Left cardiac atrium (tissue), 4 donors: ENCODE measurements at regions not wholly inside any gene's neighbourhood (a gene's known extent, or its start where the extent isn't known, plus 50 kb on each side); places are given as distances from the start of the nearest gene placed in this dataset.
"Not testable (repeated sequence)": the region's sequence is repeated elsewhere in the genome, so short reads cannot be mapped to it uniquely, and the experiment has no call there.

ENCODE experiments used
- ATAC-seq, 2 donors: fragments of 200-7000 bp; cut with Tn5 transposase; one replicate each; pipeline ENCODE4 v1.9.1; 2020; ENCODE audit warnings: mild to moderate bottlenecking in 2 of 2, moderate library complexity in 2 of 2
- DNase-seq: peaks from one replicate; pipeline ENCODE4 v3.0.0-alpha.2; 2020
- intact Hi-C, 2 donors: fragments of 100-400 bp; cut with DNase I; formaldehyde crosslinking; loops; one replicate each; pipeline versions ENCODE4 v1.14.1 to v1.15.1; 2022 to 2023
- donor health status: DM: no; HTN: yes; CAD: no.
- donor health status: DM: no; HTN: yes; CAD: no; lungs with severe emphysema.
- donor health status: DM: yes; HTN: yes; CAD: no.
- donor health status: Dilated cardiomyopathy.

GRCh38 chr5:111635916-111636570, 121.0 kb downstream of the NREP start:
- peak; percentile 47 to 74 for ATAC-seq
- DNase-seq, result no peak

GRCh38 chr5:111635151-111635902, 121.7 kb downstream of the NREP start:
- ATAC-seq, result peak; percentile 65 to 79
- intact Hi-C loops, result no loop called here
- DNase-seq, result no peak

More at GRCh38 chr5:111635916-111636570, 121.0 kb downstream of the NREP start:
- intact Hi-C loops, result no loop called here

GRCh38 chr5:111631328-111631727, 119.0 kb upstream of the STARD4 start:
- no peak for ATAC-seq
- DNase-seq, result no peak
- intact Hi-C loops, result no loop called here

- intact Hi-C loops, result no loop called here
- peak in 1 of 2 donors; percentile 44 for ATAC-seq
- no peak for DNase-seq
Observed at GRCh38 chr5:111628901-111629300, 116.6 kb upstream of the STARD4 start.

- DNase-seq (no peak), ATAC-seq (no peak)
- intact Hi-C loops, result no loop called here
Observed at GRCh38 chr5:111627862-111628261, 115.5 kb upstream of the STARD4 start.

GRCh38 chr5:111626473-111627148, 114.3 kb upstream of the STARD4 start:
- intact Hi-C loops, result no loop called here
- ATAC-seq (no peak), DNase-seq (no peak)

GRCh38 chr5:111618623-111619271, 106.4 kb upstream of the STARD4 start:
- ATAC-seq (no peak), DNase-seq (no peak)
- intact Hi-C loops, result no loop called here

GRCh38 chr5:111615054-111615453, 102.7 kb upstream of the STARD4 start:
- ATAC-seq (no peak), DNase-seq (no peak)
- intact Hi-C loops, result no loop called here

GRCh38 chr5:111612013-111612630, 99.8 kb upstream of the STARD4 start:
- ATAC-seq, DNase-seq, intact Hi-C loops: not testable (repeated sequence)

GRCh38 chr5:111606194-111606593, 93.9 kb upstream of the STARD4 start:
- no peak for ATAC-seq
- DNase-seq, result no peak
- intact Hi-C loops, result no loop called here

- intact Hi-C loops, result no loop called here
- DNase-seq (no peak), ATAC-seq (peak; percentile 30 to 62)
Observed at GRCh38 chr5:111603446-111603827, 91.1 kb upstream of the STARD4 start.

- ATAC-seq (no peak), DNase-seq (no peak)
- intact Hi-C loops, result no loop called here
Observed at GRCh38 chr5:111602817-111603445, 90.6 kb upstream of the STARD4 start.

GRCh38 chr5:111598996-111599395, 86.7 kb upstream of the STARD4 start:
- intact Hi-C loops, result no loop called here
- DNase-seq, result no peak
- ATAC-seq, result no peak

GRCh38 chr5:111597491-111597890, 85.2 kb upstream of the STARD4 start:
- ATAC-seq, result no peak
- DNase-seq, result no peak
- intact Hi-C loops, result no loop called here

- ATAC-seq (no peak), DNase-seq (no peak)
- intact Hi-C loops, result no loop called here
Observed at GRCh38 chr5:111596705-111597104, 84.4 kb upstream of the STARD4 start.

GRCh38 chr5:111595425-111595824, 83.1 kb upstream of the STARD4 start:
- intact Hi-C loops, result no loop called here
- ATAC-seq (no peak), DNase-seq (no peak)

- no peak for DNase-seq
- ATAC-seq, result no peak
- intact Hi-C loops, result no loop called here
Observed at GRCh38 chr5:111589316-111589715, 77.0 kb upstream of the STARD4 start.

- no peak for DNase-seq
- intact Hi-C loops, result no loop called here
- no peak for ATAC-seq
Observed at GRCh38 chr5:111587728-111588127, 75.4 kb upstream of the STARD4 start.

- DNase-seq, result no peak
- intact Hi-C loops, result no loop called here
- ATAC-seq, result no peak
Observed at GRCh38 chr5:111585946-111586345, 73.6 kb upstream of the STARD4 start.
